Gastroesophageal sphincter (tissue), 4 donors: ENCODE measurements at regions not wholly inside any gene's neighbourhood (a gene's known extent, or its start where the extent isn't known, plus 50 kb on each side); places are given as distances from the start of the nearest gene placed in this dataset.
"Not testable (repeated sequence)": the region's sequence is repeated elsewhere in the genome, so short reads cannot be mapped to it uniquely, and the experiment has no call there.

Source experiments
- ATAC-seq: fragments of 150-250 bp; one replicate; pipeline ENCODE4 v1.9.1; 2016; ENCODE audit warnings: mild to moderate bottlenecking, moderate library complexity
- H3K27ac ChIP-seq, 4 donors: fragments of 200-600 bp; sonication (generic) in 3 of 4; 1 replicate in 3 of 4; 2 replicates in 1 of 4; pipeline ENCODE4 v1.5.1; 2016 to 2019
- H3K27me3 ChIP-seq: fragments of 200-600 bp; sonication (generic); one replicate; pipeline ENCODE4 v1.5.1; 2019
- H3K36me3 ChIP-seq, 2 donors: fragments of 200-600 bp; sonication (generic); one replicate each; pipeline ENCODE4 v1.5.1; 2019; ENCODE audit warnings: control low read depth in 1 of 2
- H3K4me1 ChIP-seq, 3 donors: fragments of 200-600 bp; sonication (generic); 1 replicate in 2 of 3; 2 replicates in 1 of 3; pipeline ENCODE4 v1.5.1; 2016 to 2019; ENCODE audit warnings: control low read depth in 2 of 3
- H3K4me3 ChIP-seq, 2 donors: fragments of 200-600 bp; sonication (generic); one replicate each; pipeline ENCODE4 v1.5.1; 2019; ENCODE audit warnings: mild to moderate bottlenecking in 1 of 2, moderate library complexity in 1 of 2
- H3K9me3 ChIP-seq, 3 donors: fragments of 200-600 bp; sonication (generic); one replicate each; pipeline ENCODE4 v1.5.1; 2017 to 2019; ENCODE audit warnings: control low read depth in 2 of 3
- CTCF ChIP-seq, 4 experiments: fragments of 200-600 bp in 2 of 4; fragments of 450-650 bp in 2 of 4; sonication (generic) in 1 of 4; IDR thresholded peaks; one replicate each; pipeline ENCODE4 v1.5.1; 2017 to 2019; ENCODE audit warnings: antibody characterized with exemption in 4 of 4, mild to moderate bottlenecking in 2 of 4, moderate library complexity in 2 of 4
- EP300 ChIP-seq: sonication (generic); formaldehyde crosslinking; IDR thresholded peaks from one replicate; pipeline ENCODE4 v1.6.1; 2017; ENCODE audit warnings: antibody characterized with exemption, mild to moderate bottlenecking
- POLR2A ChIP-seq, 2 donors: fragments of 450-650 bp; IDR thresholded peaks; one replicate each; pipeline ENCODE4 v1.6.1; 2017; ENCODE audit warnings: antibody characterized with exemption in 2 of 2, mild to moderate bottlenecking in 2 of 2, moderate library complexity in 1 of 2
- POLR2AphosphoS5 ChIP-seq: sonication (generic); formaldehyde crosslinking; IDR thresholded peaks from one replicate; pipeline ENCODE4 v1.6.1; 2017; ENCODE audit warnings: antibody characterized with exemption
- WGBS, 2 donors: methylation state at CpG; one replicate each; pipeline ENCODE4 v1.1.5; 2018; ENCODE audit warnings: low coverage in 1 of 2; 5-methylcytosine and 5-hydroxymethylcytosine counted together

DNA sequence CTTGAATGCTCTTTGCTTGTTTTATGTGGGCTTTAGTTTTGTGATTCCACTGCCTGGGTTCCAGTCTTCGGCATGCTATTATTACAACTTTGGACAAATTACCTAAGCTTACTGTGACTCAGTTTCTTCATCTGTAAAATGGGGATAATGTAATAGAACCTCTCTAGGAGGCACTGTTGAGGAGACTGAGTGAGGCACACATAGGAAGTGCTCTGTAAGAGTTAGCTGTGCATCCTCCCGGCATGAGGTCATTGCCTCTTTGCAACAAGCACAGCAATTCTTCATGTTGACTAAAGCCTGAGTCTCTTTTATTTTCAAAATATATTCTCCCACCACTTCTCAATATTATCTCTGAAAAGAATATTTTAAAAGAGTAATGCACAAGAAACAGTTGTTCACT lies 227.4 kb downstream of the DLEU7 start:
- H3K9me3 ChIP-seq, result no peaks in the 10 kb centered on the region
- H3K36me3 ChIP-seq, result no peaks in the 10 kb centered on the region
- no peak for ATAC-seq
- no peak overlapping the region for H3K4me3 ChIP-seq
- 90% methylated on average over 2 of the region's 2 CpGs for WGBS, 2 donors
- no peaks in the 10 kb centered on the region for H3K4me1 ChIP-seq
- TF ChIP-seq POLR2A (IDR thresholded peaks at IDR 0.05), result no peak
- TF ChIP-seq CTCF (IDR thresholded peaks at IDR 0.05), result no peak
- TF ChIP-seq EP300, result no peak
- TF ChIP-seq POLR2AphosphoS5, result no peak
- H3K27me3 ChIP-seq, result no peaks in the 10 kb centered on the region
- H3K27ac ChIP-seq, result no peak overlapping the region

- Histone ChIP-seq H3K4me3 (no peak overlapping the region), H3K9me3 (no peaks in the 10 kb centered on the region), H3K4me1 (no peaks in the 10 kb centered on the region), H3K27me3 (no peaks in the 10 kb centered on the region), H3K36me3 (no peaks in the 10 kb centered on the region), H3K27ac (no peak overlapping the region)
- ATAC-seq, result no peak
- TF ChIP-seq POLR2A (IDR thresholded peaks at IDR 0.05) (no peak), POLR2AphosphoS5 (no peak), CTCF (IDR thresholded peaks at IDR 0.05) (no peak), EP300 (no peak)
- 80 to 97% methylated on average over 1 to 3 of the region's 3 CpGs for WGBS, 2 donors
These were observed 226.3 kb downstream of the DLEU7 start for GRCh38 chr13:50617134-50617721.

DNA sequence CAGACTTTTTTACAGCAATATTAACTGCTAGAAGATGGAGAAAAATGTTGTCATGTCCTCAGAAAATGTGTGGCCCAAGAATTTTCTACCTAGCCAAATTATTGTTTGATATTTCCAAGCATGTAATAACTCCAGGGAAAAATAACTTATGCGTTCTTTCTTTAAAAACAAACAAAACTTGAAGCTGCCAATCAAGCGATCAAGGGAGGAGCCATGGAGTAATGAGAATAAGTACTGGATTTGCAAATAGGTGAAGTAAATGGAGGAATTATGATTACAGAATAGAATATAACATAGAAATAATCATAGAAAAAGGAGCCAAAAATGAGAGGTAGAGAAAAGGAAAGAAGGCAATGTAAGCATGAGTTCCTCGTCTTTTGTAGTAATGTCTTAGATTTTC lies 225.3 kb downstream of the DLEU7 start:
- no peak for ATAC-seq
- 89 to 97% methylated on average over 3 of the region's 3 CpGs for WGBS, 2 donors
- no peaks in the 10 kb centered on the region for H3K4me1 ChIP-seq
- H3K27ac ChIP-seq, result no peak overlapping the region
- TF ChIP-seq POLR2A (IDR thresholded peaks at IDR 0.05) (no peak), POLR2AphosphoS5 (no peak), CTCF (IDR thresholded peaks at IDR 0.05) (no peak)
- no peaks in the 10 kb centered on the region for H3K27me3 ChIP-seq
- H3K9me3 ChIP-seq, result no peaks in the 10 kb centered on the region
- H3K4me3 ChIP-seq, result no peak overlapping the region
- no peaks in the 10 kb centered on the region for H3K36me3 ChIP-seq

GRCh38 chr13:50626101-50626547 lies 217.4 kb downstream of the DLEU7 start:
- H3K36me3 ChIP-seq, result no peaks in the 10 kb centered on the region
- H3K9me3 ChIP-seq, result no peaks in the 10 kb centered on the region
- WGBS, 2 donors, result 68 to 72% methylated on average over 3 of the region's 3 CpGs
- H3K27me3 ChIP-seq, result no peaks in the 10 kb centered on the region
- H3K4me1 ChIP-seq, result no peaks in the 10 kb centered on the region
- ATAC-seq, result no peak
- no peak overlapping the region for H3K4me3 ChIP-seq
- TF ChIP-seq POLR2A (IDR thresholded peaks at IDR 0.05) (no peak), CTCF (IDR thresholded peaks at IDR 0.05) (no peak), EP300 (no peak), POLR2AphosphoS5 (no peak)
- H3K27ac ChIP-seq, result no peak overlapping the region

DNA sequence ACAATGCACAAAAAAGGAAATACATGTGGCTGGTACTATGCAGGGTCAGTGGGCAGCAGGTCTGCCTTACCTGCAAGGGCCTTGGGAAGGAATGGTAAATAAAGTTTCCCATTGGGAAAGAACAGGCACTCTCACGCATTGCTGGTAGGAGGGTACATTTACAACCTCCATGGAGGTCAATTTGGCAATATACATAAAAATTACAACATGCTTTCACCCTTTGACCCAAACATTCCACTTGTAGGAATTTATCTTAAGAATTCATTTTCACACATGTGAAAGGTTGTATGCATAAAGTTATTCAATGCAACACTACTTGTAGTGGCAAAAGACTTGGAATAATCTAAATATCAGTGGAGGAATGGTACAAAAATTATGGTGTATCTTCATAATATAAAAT lies 216.4 kb downstream of the DLEU7 start:
- H3K4me1 ChIP-seq, result no peaks in the 10 kb centered on the region
- no peak for ATAC-seq
- H3K27ac ChIP-seq, result no peak overlapping the region
- H3K27me3 ChIP-seq, result no peaks in the 10 kb centered on the region
- H3K9me3 ChIP-seq, result no peaks in the 10 kb centered on the region
- no peak for TF ChIP-seq POLR2A (IDR thresholded peaks at IDR 0.05)
- 100% methylated on average over 1 of the region's 1 CpG; no CpG with 5 or more reads in 1 of the 2 donors for WGBS, 2 donors
- H3K36me3 ChIP-seq, result no peaks in the 10 kb centered on the region
- no peak overlapping the region for H3K4me3 ChIP-seq

GRCh38 chr13:50628512-50628911 lies 215.0 kb downstream of the DLEU7 start:
- not testable (repeated sequence) for ATAC-seq, H3K36me3 ChIP-seq, H3K27me3 ChIP-seq, H3K4me3 ChIP-seq, H3K9me3 ChIP-seq, H3K4me1 ChIP-seq, H3K27ac ChIP-seq
- WGBS, 2 donors, result 96 to 100% methylated on average over 2 to 3 of the region's 3 CpGs
